ENCODE measurements at regions not wholly inside any gene's neighbourhood (a gene's known extent, or its start where the extent isn't known, plus 50 kb on each side); places are given as distances from the start of the nearest gene placed in this dataset.

DNA sequence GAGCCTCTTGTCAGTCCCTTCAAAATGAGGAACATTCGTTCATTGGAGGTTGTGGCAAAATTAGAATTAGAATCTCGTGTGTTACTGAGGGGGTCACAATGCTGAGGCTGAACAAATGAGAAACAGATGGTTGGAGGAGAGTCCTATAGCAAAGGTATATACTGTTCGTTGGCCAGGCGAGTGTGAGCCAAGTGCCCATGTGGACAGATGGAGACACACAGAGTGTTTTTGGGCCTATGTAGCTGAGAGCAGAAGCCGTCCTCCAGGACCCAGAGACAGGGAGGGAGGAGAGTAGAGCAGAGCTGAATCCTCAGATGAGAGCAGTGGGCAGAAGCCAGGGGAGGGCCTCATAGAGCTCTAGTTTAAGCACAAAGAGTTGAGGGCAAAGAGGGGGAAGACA is 98.9 kb downstream of the NR1D2 start:
- TF ChIP-seq HDAC2 (IDR thresholded peaks at IDR 0.05; ENCODE audit: borderline replicate concordance in 1 of 2, low read depth in 2 of 2, low read length in 2 of 2): no peak
- no peak for TF ChIP-seq JUND (IDR thresholded peaks at IDR 0.05; ENCODE audit: low read length)
- TF ChIP-seq BRCA1 (IDR thresholded peaks at IDR 0.05; ENCODE audit: low read depth, low read length): no peak

Measured in H1 (cell line).